Lung (tissue), 11 donors: ENCODE measurements at regions not wholly inside any gene's neighbourhood (a gene's known extent, or its start where the extent isn't known, plus 50 kb on each side); places are given as distances from the start of the nearest gene placed in this dataset.
"Not testable (repeated sequence)": the region's sequence is repeated elsewhere in the genome, so short reads cannot be mapped to it uniquely, and the experiment has no call there.

Source experiments
- ATAC-seq: fragments of 200-7000 bp; cut with Tn5 transposase; one replicate; pipeline ENCODE4 v1.9.1; 2020; ENCODE audit warnings: moderate number of reproducible peaks; ENCODE audit not compliant: insufficient read depth, low FRiP score
- DNase-seq, 3 donors: peaks; one replicate each; pipeline ENCODE4 v3.0.0-alpha.2; 2013 to 2017
- H3K27ac ChIP-seq, 2 donors: one replicate each; pipeline ENCODE4 v1.5.1; 2013; ENCODE audit warnings: mild to moderate bottlenecking in 2 of 2, moderate library complexity in 2 of 2, control low read depth in 1 of 2, inconsistent platforms in 1 of 2, low read depth in 1 of 2, low read length in 1 of 2
- H3K27me3 ChIP-seq, 3 donors: one replicate each; pipeline ENCODE4 v1.5.1; 2013; ENCODE audit warnings: low read length in 2 of 3; ENCODE audit not compliant: control insufficient read depth in 3 of 3, insufficient read depth in 3 of 3
- H3K36me3 ChIP-seq, 4 donors: one replicate each; pipeline ENCODE4 v1.5.1; 2013; ENCODE audit warnings: low read length in 4 of 4, mild to moderate bottlenecking in 1 of 4, moderate library complexity in 1 of 4; ENCODE audit not compliant: control insufficient read depth in 4 of 4, insufficient read depth in 4 of 4
- H3K4me1 ChIP-seq, 5 donors: one replicate each; pipeline ENCODE4 v1.5.1; 2013; ENCODE audit warnings: low read length in 5 of 5, mild to moderate bottlenecking in 2 of 5, moderate library complexity in 1 of 5; ENCODE audit not compliant: control insufficient read depth in 5 of 5, insufficient read depth in 5 of 5
- H3K4me3 ChIP-seq: one replicate; pipeline ENCODE4 v1.5.1; 2013; ENCODE audit warnings: mild to moderate bottlenecking, control low read depth, moderate library complexity
- H3K9ac ChIP-seq, 2 donors: one replicate each; pipeline ENCODE4 v1.5.1; 2013; ENCODE audit warnings: low read length in 2 of 2, control low read depth in 1 of 2; ENCODE audit not compliant: insufficient read depth in 1 of 2
- H3K9me3 ChIP-seq, 4 donors: one replicate each; pipeline ENCODE4 v1.5.1; 2013; ENCODE audit warnings: low read length in 3 of 4, mild to moderate bottlenecking in 1 of 4, moderate library complexity in 1 of 4; ENCODE audit not compliant: control insufficient read depth in 4 of 4, insufficient read depth in 3 of 4
- WGBS, 2 donors: extraction: QIAGEN DNeasy Blood & Tissue Kit; methylation state at CpG; one replicate each; pipeline ENCODE4 v1.1.7; 2013; 5-methylcytosine and 5-hydroxymethylcytosine counted together
- TF ChIP-seq, protein P1 (sequence below): IDR thresholded peaks from 2 replicates; pipeline ENCODE4 v1.5.1; 2012; ENCODE audit warnings: mild to moderate bottlenecking; ENCODE audit errors: control extremely low read depth, extremely low read depth
- donor health status: control.
- donor health status: control.
- donor health status: Bipolar disorder and iron deficiency.
- donor health status: healthy.
- donor health status: DM: yes; HTN: yes; CAD: no.

GRCh38 chr11:97548280-97548679 lies 1158.5 kb downstream of the JRKL start:
- ATAC-seq (no peak), DNase-seq (no peak)
- no peaks in the 10 kb centered on the region for H3K9me3 ChIP-seq
- H3K36me3 ChIP-seq: no peaks in the 10 kb centered on the region
- 79 to 87% methylated on average over 2 of the region's 2 CpGs for WGBS, 2 donors
- H3K27ac ChIP-seq: no peak overlapping the region
- H3K4me3 ChIP-seq: no peak overlapping the region
- no peaks in the 10 kb centered on the region for H3K27me3 ChIP-seq
- TF ChIP-seq, protein P1, sequence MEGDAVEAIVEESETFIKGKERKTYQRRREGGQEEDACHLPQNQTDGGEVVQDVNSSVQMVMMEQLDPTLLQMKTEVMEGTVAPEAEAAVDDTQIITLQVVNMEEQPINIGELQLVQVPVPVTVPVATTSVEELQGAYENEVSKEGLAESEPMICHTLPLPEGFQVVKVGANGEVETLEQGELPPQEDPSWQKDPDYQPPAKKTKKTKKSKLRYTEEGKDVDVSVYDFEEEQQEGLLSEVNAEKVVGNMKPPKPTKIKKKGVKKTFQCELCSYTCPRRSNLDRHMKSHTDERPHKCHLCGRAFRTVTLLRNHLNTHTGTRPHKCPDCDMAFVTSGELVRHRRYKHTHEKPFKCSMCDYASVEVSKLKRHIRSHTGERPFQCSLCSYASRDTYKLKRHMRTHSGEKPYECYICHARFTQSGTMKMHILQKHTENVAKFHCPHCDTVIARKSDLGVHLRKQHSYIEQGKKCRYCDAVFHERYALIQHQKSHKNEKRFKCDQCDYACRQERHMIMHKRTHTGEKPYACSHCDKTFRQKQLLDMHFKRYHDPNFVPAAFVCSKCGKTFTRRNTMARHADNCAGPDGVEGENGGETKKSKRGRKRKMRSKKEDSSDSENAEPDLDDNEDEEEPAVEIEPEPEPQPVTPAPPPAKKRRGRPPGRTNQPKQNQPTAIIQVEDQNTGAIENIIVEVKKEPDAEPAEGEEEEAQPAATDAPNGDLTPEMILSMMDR: no peak
- H3K4me1 ChIP-seq: no peaks in the 10 kb centered on the region
- H3K9ac ChIP-seq: no peak overlapping the region

- Histone ChIP-seq H3K9me3 (peaks cover 0 to 3% (median 0%) of the 10 kb centered on the region in 4 donors), H3K36me3 (no peaks in the 10 kb centered on the region), H3K9ac (no peak overlapping the region), H3K4me3 (no peak overlapping the region), H3K27me3 (no peaks in the 10 kb centered on the region), H3K4me1 (no peaks in the 10 kb centered on the region), H3K27ac (no peak overlapping the region)
- DNase-seq (peak in 2 of 3 donors; percentile 1 to 8), ATAC-seq (no peak)
- TF ChIP-seq, protein P1: no peak
- 61 to 74% methylated on average over 2 of the region's 2 CpGs for WGBS, 2 donors
These were observed 1167.6 kb downstream of the JRKL start for GRCh38 chr11:97557399-97557798.

DNA sequence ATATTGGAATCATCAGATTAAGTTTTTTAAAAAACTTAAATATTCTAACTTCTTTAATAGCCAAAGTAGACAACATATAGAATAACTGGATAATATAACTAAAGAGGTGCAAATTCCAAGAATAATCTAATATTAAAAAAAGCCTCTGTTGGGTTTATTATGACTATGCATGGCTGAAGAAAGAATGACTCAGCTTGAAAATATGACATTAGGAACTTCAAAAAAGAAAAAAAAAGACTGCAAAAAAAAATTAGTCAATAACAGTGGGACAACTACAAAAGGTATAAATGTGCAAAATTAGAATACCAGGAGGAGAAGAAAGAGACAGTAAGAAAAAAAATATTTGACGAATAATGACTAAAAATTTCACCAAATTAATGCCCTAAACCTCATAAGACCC lies 1178.0 kb downstream of the JRKL start:
- Histone ChIP-seq H3K4me3 (no peak overlapping the region), H3K4me1 (no peaks in the 10 kb centered on the region), H3K9ac (no peak overlapping the region), H3K36me3 (no peaks in the 10 kb centered on the region), H3K27ac (no peak overlapping the region), H3K27me3 (no peaks in the 10 kb centered on the region), H3K9me3 (no peaks in the 10 kb centered on the region)
- TF ChIP-seq, protein P1: no peak
- ATAC-seq: no peak
- 96 to 98% methylated on average over 1 of the region's 1 CpG for WGBS, 2 donors
- no peak for DNase-seq

GRCh38 chr11:97570636-97571035 lies 1180.8 kb downstream of the JRKL start:
- Histone ChIP-seq H3K4me3 (no peak overlapping the region), H3K27me3 (no peaks in the 10 kb centered on the region), H3K9ac (no peak overlapping the region), H3K4me1 (no peaks in the 10 kb centered on the region), H3K27ac (no peak overlapping the region), H3K9me3 (no peaks in the 10 kb centered on the region), H3K36me3 (no peaks in the 10 kb centered on the region)
- ATAC-seq: no peak
- TF ChIP-seq, protein P1: no peak
- 52 to 54% methylated on average over 3 of the region's 3 CpGs for WGBS, 2 donors
- DNase-seq: no peak

GRCh38 chr11:97573771-97574170 lies 1184.0 kb downstream of the JRKL start:
- not testable (repeated sequence) for H3K4me1 ChIP-seq, H3K9ac ChIP-seq, H3K36me3 ChIP-seq, H3K27me3 ChIP-seq, H3K9me3 ChIP-seq, H3K4me3 ChIP-seq, H3K27ac ChIP-seq, ATAC-seq, DNase-seq
- WGBS, 2 donors: 79% methylated on average over 6 of the region's 6 CpGs
